ENCODE measurements at regions not wholly inside any gene's neighbourhood (a gene's known extent, or its start where the extent isn't known, plus 50 kb on each side); places are given as distances from the start of the nearest gene placed in this dataset.

DNA sequence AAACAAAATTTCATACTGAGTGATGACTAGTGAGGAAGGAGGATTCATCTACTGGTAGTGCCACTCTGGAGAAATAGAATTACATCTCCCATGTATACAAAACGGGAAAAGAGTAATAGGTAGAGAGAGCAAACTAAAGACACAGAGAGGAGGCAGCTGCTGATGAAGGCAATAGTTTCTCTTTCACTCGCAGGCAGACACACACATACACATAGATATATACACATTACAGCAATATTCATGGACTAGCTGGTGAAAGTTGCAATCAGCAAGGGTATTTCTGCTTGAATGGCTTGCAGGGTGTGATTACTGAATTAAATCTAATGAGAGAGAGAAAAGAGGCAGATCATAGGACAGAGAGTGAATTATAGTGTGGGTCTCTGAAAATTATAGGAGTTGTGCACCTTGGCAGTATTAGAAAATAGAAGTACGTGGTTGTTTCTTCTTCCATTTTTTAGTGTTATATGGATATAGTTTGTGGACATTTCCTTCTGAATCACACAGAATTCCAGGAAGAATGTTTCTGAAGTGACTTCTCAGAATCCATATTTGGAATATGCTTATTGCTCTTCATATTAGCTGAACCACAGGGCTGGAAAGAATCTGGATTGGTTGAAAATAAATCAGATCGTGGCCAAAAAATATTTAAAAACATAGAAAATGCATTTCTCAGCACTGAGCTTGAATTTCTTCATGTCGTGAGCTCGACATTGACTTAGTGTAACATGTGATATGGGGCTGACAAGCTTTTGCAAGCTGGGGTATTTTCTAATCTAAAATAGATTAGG is 991.2 kb downstream of the TUSC7 start:
- Histone ChIP-seq H3K9me3 (ENCODE audit: insufficient read depth, low read length, severe bottlenecking) (no peaks in the 10 kb centered on the region), H3K4me3 (ENCODE audit: low read depth in 1 of 2, low read length in 2 of 2) (no peak overlapping the region), H2AFZ (ENCODE audit: low read depth, low read length) (no peak overlapping the region), H3K79me2 (ENCODE audit: insufficient read depth, low read length) (no peaks in the 10 kb centered on the region), H3K4me2 (ENCODE audit: insufficient read depth, low read length) (no peak overlapping the region), H3K36me3 (ENCODE audit: insufficient read depth, low read length) (no peaks in the 10 kb centered on the region), H4K20me1 (ENCODE audit: insufficient read depth, low read length) (no peaks in the 10 kb centered on the region), H3K27me3 (ENCODE audit: insufficient read depth, low read length, poor library complexity) (no peaks in the 10 kb centered on the region), H3K27ac (ENCODE audit: low read length) (no peak overlapping the region), H3K9ac (ENCODE audit: low read depth, low read length) (no peak overlapping the region), H3K4me1 (ENCODE audit: insufficient read depth, low read length) (no peaks in the 10 kb centered on the region)
- ATAC-seq (ENCODE audit: insufficient read depth, low read depth) (no peak), DNase-seq (no peak)
- TF ChIP-seq EZH2 (IDR thresholded peaks at IDR 0.05; ENCODE audit: borderline replicate concordance, low read depth, low read length, severe bottlenecking): no peak
- TF ChIP-seq, protein P1, sequence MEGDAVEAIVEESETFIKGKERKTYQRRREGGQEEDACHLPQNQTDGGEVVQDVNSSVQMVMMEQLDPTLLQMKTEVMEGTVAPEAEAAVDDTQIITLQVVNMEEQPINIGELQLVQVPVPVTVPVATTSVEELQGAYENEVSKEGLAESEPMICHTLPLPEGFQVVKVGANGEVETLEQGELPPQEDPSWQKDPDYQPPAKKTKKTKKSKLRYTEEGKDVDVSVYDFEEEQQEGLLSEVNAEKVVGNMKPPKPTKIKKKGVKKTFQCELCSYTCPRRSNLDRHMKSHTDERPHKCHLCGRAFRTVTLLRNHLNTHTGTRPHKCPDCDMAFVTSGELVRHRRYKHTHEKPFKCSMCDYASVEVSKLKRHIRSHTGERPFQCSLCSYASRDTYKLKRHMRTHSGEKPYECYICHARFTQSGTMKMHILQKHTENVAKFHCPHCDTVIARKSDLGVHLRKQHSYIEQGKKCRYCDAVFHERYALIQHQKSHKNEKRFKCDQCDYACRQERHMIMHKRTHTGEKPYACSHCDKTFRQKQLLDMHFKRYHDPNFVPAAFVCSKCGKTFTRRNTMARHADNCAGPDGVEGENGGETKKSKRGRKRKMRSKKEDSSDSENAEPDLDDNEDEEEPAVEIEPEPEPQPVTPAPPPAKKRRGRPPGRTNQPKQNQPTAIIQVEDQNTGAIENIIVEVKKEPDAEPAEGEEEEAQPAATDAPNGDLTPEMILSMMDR (IDR thresholded peaks at IDR 0.05; ENCODE audit: borderline replicate concordance, extremely low read depth, low read length, poor library complexity, severe bottlenecking): no peak

- Histone ChIP-seq H2AFZ (ENCODE audit: low read depth, low read length) (no peak overlapping the region), H3K4me3 (ENCODE audit: low read depth in 1 of 2, low read length in 2 of 2) (no peak overlapping the region), H3K9ac (ENCODE audit: low read depth, low read length) (no peak overlapping the region), H3K36me3 (ENCODE audit: insufficient read depth, low read length) (no peaks in the 10 kb centered on the region), H4K20me1 (ENCODE audit: insufficient read depth, low read length) (no peaks in the 10 kb centered on the region), H3K4me1 (ENCODE audit: insufficient read depth, low read length) (no peaks in the 10 kb centered on the region), H3K27ac (ENCODE audit: low read length) (no peak overlapping the region), H3K9me3 (ENCODE audit: insufficient read depth, low read length, severe bottlenecking) (no peaks in the 10 kb centered on the region), H3K79me2 (ENCODE audit: insufficient read depth, low read length) (no peaks in the 10 kb centered on the region), H3K27me3 (ENCODE audit: insufficient read depth, low read length, poor library complexity) (no peaks in the 10 kb centered on the region), H3K4me2 (ENCODE audit: insufficient read depth, low read length) (no peak overlapping the region)
- DNase-seq (no peak), ATAC-seq (ENCODE audit: insufficient read depth, low read depth) (no peak)
- TF ChIP-seq EZH2 (IDR thresholded peaks at IDR 0.05; ENCODE audit: borderline replicate concordance, low read depth, low read length, severe bottlenecking): no peak
- TF ChIP-seq, protein P1 (IDR thresholded peaks at IDR 0.05; ENCODE audit: borderline replicate concordance, extremely low read depth, low read length, poor library complexity, severe bottlenecking): no peak
These were observed 995.4 kb downstream of the TUSC7 start for GRCh38 chr3:117705011-117705410.

DNA sequence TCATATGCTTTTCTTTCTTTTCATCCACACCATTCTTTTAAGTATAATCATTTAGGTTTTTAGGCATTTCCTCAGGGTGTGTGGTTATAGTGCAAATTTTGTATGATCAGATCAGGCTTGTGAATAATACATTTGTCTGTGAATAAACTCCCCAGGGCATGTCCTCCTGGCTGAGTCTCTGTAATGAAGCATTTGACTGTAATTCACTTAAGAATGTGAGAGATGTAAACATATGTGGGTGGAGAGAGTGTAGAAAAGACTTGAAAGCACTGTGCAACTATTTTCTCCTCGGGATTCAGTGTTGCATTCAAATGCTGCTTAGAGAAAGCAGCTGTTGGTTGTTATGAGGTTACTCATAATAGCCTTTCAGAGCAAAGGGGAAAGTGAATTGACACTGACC is 996.5 kb downstream of the TUSC7 start:
- Histone ChIP-seq H3K27me3 (ENCODE audit: insufficient read depth, low read length, poor library complexity) (no peaks in the 10 kb centered on the region), H3K9me3 (ENCODE audit: insufficient read depth, low read length, severe bottlenecking) (no peaks in the 10 kb centered on the region), H3K36me3 (ENCODE audit: insufficient read depth, low read length) (no peaks in the 10 kb centered on the region), H2AFZ (ENCODE audit: low read depth, low read length) (no peak overlapping the region), H3K27ac (ENCODE audit: low read length) (no peak overlapping the region), H4K20me1 (ENCODE audit: insufficient read depth, low read length) (no peaks in the 10 kb centered on the region), H3K4me3 (ENCODE audit: low read depth in 1 of 2, low read length in 2 of 2) (no peak overlapping the region), H3K4me2 (ENCODE audit: insufficient read depth, low read length) (no peak overlapping the region), H3K79me2 (ENCODE audit: insufficient read depth, low read length) (no peaks in the 10 kb centered on the region), H3K4me1 (ENCODE audit: insufficient read depth, low read length) (no peaks in the 10 kb centered on the region), H3K9ac (ENCODE audit: low read depth, low read length) (no peak overlapping the region)
- no peak for ATAC-seq (ENCODE audit: insufficient read depth, low read depth)
- no peak for TF ChIP-seq EZH2 (IDR thresholded peaks at IDR 0.05; ENCODE audit: borderline replicate concordance, low read depth, low read length, severe bottlenecking)
- TF ChIP-seq, protein P1 (IDR thresholded peaks at IDR 0.05; ENCODE audit: borderline replicate concordance, extremely low read depth, low read length, poor library complexity, severe bottlenecking): no peak
- DNase-seq: no peak
